ENCODE measurements at regions not wholly inside any gene's neighbourhood (a gene's known extent, or its start where the extent isn't known, plus 50 kb on each side); places are given as distances from the start of the nearest gene placed in this dataset.

DNA sequence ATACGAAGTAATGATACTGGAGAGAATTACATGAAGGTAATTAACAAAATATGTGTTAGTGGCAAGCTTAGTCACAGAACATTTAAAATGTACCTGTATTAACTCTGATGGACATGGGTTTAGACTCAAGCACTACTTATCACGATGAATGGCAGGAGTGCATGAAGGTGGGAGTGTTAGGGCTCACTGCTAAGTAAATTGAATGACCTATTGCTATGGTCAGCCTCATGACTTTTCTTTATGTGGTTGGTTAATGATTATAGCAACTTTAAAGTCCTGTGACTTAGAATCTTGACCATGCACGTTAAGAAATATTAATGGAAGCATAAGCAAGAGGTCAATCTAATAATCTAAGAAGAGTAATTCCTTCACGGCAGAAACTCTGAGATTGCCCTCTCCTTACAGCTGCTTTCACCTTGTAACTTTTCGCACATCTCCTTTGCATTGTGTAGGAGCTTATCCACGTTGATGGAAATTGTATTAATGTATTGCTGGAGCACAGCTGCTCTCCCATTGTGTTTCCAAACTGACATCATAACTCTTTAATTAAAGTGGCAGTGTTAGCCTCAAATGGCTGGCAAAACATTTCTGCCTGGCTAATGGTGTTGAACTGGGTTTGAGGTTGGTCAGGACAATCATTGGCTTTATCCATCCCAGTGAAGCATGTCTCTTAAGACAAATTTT, 114.5 kb downstream of the RXFP2 start:
- no peak for DNase-seq

DNA sequence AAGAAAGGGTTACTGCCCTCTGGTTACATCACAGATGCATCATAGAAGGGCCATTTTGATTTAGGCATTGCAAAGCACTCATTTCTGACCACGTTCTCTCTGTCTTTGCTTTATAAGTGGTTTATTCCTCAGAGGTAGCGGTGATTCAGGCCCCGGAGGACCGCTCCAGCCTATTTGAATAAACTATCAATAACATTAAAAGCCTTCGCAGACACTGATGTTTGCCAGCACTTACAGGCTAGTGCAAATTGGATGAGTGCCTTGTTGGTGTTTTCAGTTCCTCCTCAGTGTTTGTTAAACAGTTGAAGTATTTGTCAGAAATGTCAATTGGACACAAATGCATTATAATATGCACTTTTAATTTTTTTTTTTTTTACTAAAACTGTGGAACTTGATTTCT, 120.2 kb downstream of the RXFP2 start:
- DNase-seq: no peak

DNA sequence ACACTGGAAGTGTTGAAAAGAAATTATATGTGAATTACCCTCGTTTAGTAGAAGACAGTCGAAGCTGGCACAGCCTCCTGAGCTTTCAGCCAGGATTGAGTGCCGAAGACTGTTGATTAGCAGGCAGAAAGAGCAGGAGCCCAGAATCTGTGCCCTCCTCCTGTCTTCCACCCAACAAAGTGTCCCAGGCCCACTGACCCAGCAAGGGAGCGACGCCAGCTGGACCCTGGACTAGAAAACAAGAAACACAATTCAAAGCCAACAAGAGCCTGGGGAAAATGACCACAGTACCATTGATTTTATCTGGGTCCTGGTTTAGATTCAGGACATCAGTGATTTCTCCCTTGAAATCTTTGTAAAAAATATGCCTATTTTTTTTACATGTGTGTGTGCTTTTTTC, 120.7 kb downstream of the RXFP2 start:
- no peak for DNase-seq

DNA sequence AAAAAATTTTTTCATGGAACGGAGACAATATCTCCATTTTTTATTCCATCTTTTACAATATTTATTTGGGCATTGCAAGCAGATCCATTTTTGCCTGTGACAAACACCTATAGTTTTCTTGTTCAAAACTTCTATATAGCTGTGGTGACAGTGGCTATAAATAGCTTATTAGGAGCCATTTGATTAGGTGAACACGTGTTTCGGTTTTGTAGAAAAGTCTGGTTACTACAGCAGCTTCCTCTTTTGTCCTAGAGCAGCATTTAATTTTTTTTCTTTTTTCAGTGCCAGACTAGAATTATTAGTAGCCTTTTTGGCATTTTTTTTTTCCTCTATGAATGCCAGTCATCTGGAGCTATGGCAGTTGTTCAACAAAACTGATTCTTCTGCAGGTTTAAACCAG, 123.5 kb downstream of the RXFP2 start:
- DNase-seq: no peak

DNA sequence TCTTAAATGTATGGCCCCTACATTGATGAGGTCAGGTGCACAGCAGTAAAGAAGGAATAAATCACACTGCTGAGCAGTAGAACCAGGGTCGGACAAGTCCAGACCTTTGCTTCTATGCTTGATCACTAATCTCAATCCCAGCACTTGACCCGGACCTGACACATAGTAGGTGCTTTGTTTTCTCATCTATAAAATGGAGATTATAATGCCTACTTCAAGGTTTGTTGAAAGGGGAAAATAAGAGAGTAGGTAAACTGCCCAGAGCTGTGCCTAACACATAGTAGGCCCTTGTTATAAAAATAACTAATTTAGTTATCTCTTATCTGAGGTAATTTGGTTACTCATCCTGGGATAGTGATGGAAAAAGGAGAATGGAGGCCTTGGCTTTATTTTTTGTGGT, 125.0 kb downstream of the RXFP2 start:
- no peak for DNase-seq

DNA sequence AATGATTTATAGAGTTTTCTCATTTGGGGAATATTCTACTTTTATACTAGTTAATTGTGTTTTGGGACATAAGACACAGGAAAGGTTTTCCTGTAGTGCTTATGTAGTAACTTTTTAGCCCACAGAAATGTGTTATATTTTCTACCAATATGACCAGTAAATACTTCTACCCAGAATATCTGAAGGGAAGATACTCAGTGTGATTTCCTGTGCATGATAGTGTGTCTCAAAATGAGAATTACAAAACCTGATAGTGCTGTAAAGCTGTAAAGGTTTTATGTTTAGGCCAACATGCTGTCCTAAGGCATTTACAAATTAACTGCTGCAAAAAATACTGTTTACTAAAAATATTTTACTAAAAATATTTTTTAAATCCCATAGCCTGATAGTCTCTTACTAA, 126.8 kb downstream of the RXFP2 start:
- no peak for DNase-seq

DNA sequence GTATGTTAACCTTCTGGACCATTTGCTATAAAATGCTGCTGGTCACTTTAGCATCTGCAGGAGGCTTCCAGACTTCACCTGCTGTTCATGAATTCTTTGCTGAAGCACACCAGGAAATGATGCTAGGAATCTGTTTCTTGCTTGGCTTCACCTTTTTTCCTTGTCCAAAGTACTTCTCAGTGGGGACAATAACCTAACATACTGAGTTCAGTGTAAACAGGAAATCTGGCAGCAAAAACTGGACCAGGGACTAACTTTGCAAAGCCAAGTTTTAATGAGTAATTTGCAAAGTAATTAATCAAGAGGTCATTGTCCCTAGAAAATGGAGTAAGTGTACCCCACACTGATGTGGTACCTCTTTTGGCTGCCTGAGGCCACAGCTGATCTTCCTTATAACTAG, 128.4 kb downstream of the RXFP2 start:
- DNase-seq: no peak

DNA sequence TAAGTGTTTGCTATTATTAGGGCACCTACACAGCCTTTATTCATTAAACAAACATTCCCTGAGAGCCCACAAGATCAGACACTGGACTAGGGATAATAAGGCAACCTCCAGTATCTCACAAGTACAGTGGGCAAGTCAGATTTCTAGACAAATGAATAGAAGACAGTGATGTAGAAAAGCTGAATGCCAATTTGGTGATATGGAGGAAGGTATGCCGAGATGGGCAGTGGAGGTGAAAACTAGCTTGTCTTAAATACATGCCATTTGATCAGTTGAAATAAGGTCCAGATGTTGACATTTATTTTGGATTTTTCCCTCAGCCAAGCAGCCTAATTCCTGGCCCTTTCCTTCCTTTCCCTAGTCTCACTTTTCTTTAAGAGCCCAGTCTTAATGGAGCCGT, 130.3 kb downstream of the RXFP2 start:
- no peak for DNase-seq

DNA sequence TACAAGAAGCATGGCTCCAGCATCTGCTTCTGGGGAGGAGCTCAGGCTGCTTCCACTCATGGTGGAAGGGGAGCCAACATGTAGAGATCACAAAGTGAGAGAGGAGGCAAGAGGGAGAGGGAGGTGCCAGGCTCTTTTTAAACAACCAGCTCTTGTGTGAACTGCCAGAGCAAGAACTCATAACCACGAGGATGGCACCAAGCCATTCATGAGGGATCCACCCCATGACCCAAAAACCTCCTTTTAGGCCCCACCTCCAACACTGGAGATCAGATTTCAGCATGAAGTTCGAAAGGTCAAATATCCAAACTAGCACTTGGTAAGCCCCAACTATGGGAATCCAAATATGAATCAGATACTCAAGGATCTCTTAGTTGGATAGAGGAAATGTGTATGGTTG, 131.2 kb downstream of the RXFP2 start:
- no peak for DNase-seq

DNA sequence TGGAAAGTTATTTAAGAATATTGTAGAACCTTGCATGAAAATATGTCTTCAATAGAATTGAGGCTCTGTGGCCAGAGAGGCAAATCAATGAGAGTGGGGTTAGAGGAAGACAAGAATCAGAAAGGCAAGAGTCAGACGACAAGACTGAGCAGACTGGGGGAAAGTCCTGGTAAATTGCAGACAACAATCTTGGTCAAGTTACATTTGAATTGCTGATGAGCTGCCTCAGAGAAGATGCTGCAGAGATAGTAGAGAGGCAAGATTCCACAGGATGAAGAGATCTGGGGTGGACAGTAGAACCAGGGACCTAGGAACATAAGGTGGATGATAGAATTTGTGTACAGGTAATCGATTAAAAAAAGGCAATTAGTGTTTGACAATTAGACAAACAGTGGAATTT, 133.8 kb downstream of the RXFP2 start:
- DNase-seq: no peak

DNA sequence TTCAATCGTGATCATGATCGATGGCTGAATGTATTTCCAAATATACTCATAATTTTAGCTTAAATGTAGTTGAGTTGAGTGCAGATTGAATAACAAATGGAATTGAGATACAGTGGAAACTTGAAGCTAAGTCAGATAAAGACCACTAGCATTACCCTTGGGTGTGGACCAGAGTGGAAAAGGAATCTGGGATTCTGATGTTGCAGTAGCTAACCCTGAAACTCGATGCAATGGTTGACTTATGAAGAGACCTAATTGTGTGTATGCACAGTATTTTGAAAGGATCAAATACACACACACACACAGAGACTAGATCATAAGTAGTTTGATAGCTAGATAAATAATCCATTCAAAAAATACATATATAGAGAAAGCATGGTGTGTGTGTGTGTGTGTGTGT, 135.8 kb downstream of the RXFP2 start:
- no peak for DNase-seq

DNA sequence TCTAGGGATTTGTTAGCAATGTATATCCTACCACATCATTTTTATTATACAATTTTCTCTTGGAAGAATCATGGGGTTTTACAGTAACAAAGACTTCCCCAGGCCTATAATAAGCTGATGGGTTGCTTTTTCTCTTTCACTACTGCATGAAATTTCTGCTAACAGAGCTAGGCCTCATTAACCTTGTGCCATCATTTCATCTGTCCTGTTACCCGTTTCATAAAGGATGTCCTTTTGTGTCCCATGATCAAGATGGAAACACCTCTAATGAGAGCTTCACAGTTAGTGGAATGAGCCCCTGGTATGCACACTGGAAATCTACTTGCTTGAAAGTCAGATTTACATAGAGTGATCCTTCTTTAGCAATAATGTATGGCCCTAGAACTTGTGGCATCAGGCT, 138.7 kb downstream of the RXFP2 start:
- DNase-seq: no peak

DNA sequence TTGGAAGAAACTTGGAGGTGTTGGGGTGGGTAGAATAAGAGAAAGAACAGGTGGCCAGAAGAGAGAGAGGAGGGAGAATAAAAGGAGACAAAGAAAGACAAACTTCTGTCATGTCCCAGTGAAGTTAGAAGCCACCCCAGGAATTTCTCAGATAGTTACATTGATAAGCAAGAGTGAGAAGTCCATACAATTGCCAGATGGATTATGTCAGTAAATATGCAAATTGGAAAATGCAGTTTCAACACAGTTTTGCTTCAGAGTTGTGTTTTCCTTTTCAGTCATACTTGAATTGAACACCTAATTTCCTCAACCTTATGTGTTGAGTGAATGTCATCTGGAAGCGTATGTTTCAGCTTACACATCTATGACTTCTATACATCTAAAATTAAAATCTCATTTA, 139.2 kb downstream of the RXFP2 start:
- no peak for DNase-seq

DNA sequence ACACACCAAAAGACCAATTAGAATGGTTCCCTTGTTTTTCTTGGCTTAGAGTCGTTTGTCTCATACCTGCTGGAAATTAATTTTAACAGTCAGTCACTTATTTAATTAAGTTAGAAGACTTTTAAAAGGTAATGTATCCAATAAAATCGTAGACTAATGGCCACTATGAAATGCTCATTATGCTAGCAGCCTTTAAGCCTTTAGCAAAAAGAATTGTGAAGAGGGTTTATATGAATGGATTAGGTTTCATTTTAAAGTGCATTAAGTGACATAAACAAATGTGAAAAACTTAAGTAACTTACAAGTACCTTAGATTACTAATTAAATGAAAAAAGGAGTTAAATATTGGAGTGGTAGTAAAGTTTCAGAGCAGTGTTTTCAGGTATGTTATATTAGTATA, 139.6 kb downstream of the RXFP2 start:
- DNase-seq: no peak

DNA sequence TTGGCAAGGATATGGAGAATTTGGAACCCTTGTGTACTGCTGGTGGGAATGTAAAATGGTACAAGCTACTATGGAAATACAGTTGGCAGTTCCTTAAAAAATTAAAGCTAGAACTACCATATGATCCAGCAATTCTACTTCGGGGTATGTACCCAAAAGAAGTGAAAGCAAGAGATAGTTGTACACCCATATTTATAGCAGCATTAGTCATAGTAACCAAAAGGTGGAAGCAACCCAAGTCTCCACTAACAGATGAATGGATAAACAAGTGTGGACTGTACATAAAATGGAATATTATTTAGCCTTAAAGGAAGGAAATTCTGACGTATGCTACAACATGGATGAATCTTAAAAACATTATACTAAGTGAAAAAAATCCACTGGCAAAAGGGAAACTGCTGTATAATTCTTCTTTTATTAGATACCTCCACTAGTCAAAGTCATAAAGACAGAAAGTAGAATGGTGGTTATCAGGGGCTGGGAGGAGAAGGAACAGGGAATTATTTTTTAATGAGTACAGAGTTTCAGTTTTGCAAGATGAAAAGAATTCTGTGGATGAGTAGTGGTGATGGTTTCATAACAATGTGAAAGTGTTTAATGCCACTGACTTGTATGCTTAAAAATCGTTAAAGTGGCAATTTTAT, 141.6 kb downstream of the RXFP2 start:
- DNase-seq: no peak

DNA sequence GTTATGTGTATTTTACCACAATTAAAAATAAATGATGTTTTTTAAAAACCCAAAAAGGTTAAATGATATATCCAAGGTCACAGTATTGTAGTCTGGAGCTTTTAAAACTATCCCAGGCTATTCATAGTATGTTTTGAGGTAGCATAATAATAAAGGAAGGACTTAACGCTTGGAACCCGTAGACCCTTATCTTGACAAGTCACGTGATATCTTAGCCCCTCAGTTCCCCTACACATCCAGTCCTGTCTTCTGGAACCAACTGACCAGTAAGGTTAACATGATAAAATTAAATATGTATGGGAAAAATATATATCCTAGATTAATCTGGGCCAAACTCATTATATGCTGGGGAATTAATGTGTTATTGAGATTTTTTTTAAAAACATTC, 142.2 kb downstream of the RXFP2 start:
- no peak for DNase-seq

DNA sequence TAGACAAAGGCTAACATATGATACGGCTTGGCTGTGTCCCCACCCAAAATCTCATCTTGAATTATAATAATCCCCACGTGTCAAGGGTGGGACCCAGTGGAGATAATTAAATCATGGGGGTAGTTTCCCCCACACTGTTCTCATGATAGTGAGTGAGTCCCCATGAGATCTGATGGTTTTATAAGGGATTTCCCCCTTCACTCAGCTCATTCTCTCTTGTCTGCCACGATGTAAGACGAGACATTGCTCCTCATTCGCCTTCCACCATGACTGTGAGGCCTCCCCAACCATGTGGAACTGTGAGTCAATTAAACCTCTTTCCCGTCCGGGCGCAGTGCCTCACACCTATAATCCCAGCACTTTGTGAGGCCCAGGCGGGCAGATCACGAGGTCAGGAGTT, 143.5 kb downstream of the RXFP2 start:
- no peak for DNase-seq

DNA sequence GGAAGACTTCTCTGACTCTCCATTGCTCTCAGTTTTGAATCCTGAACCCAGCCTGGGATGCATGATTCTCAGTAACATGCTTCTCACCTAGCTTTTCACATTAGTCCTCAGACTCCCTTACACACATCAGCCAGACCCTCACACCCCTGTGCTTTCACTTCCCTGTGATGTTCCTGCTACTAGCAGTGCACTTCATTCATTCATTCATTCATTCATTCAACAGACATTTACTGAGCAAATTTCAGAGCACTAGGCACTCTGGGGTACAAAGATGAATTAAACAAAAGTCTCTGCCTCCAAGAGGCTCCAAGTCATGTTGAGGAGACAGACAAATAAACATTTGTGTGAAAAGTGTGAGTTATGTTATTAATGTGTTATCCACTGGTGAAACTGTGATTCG, 145.2 kb downstream of the RXFP2 start:
- no peak for DNase-seq

DNA sequence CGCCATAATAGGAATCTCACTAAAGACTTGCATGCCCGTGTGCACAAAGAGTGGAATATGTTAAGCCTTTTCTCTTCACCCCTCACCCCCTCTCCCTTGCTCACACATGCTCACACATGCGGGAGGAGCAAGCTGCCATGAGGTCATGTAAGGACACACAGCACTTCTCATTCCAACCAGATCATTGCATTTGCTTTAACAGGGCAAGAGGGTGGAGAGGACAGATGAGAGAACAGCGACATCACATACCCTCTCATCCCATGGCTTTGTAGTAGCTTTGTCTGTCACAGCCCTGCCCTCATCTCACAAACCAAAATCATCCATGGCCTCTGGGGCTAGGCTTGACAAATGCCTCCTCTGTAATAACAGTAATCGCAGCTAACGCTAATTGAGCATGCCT, 145.6 kb upstream of the FRY start:
- DNase-seq: no peak

DNA sequence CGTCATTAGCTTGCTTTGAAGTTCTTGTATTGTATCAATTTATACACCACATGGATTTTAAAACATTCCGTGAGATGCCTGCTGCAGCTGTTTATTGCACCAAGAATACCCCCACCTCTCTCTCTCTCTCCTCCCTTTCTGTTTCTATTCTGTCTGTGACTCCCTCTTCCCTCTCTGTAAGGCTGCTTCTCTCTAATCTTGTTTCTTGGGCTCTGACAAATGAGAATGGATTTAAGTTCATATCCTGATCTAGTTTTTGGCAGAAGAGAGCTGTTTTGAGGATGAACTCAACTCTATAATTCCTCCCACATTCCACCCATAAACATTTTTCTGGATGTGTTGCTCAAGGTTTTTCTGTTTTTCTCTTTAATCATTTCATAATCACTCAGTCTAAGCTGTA, 144.3 kb upstream of the FRY start:
- no peak for DNase-seq

DNA sequence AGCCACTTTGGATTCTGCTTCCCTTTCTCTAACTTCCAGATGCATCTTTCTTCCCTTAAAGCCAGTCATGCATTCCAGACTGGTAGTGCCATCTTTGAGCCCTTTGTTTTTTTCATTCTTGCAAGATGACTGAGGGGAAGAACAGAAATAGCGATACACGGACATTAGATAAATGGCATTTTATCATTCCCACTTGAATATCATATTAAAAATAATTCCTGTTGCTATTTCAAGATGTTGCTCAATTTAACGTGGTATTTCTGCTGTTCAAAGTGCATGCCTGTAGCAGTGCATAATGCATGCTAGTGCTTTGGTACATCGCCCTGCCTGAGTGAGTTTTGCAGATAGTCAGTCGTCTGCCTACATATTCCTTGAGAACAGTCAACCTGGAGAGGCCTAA, 140.6 kb upstream of the FRY start:
- no peak for DNase-seq

DNA sequence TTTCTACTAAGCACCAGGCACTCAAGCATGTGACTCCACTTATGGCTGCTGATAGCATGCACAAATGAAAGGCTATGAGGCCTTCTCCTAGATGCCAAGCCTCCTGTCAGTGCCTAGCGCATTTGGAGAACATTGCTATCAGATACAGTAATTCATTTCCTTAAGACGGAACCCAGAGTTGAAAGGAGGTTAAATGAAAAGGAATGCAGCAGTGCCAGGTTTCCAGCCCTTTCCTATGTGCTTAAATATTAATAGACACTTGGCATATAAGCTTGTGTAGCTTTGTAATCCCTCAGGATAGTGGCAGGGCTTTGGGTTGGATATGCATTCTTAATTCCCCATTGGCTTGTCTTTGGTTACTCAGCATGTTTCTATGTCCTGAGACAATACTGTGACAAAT, 140.1 kb upstream of the FRY start:
- no peak for DNase-seq

DNA sequence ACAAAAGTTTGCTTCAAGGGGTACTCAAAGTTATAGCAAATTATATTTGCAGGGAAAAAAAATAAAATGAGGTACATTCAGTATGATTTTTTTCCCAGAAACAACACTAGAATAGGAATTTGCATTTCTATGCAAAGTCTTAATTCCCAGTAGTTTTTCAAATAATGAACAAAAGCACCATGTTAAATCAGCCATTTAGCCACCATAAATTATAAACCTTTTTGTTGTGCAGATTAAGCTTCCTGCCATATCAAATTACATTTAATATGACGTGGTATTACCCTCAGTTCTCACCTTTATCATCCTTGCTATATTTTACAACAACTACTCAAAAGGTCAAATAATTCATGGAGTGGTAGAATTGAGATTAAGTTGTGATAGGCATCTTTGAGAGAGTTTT, 136.6 kb upstream of the FRY start:
- no peak for DNase-seq

DNA sequence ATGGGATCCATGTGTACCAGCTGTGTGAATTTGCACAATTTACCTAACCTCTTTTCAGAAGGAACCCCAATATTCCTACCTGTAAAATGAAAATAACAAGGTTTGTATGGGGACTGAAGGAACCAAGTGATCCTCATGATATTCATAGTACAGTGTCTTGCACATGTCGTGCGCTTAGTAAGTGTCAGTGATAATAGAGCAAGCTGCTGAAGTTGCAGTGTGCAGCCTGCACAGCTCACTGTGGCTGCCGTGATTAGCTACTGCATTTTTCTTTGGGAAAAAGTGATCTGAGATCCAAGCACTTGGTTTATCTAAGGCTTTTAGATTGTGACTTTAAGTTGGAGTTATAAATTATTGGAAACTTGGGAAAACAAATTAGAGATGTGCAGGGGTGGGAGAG, 135.9 kb upstream of the FRY start:
- no peak for DNase-seq

DNA sequence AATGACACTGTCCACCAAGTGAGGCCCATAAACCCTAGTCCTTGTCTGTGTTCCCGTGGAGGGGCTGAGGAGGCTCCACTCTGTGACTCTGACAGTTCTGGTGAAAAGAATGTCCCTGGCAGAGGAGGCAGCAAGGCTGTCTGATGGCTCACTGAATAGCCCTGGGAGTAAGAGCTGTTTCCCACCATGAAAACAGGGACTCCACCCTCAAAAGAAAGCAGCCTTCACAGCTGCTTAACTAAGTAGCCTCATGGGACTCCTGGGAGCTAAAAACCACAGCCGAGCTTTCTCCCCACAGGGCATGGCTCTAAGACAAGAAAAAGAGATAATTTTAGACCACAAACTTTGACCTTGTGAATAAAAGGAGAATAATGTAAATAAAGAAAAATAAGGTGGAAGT, 135.1 kb upstream of the FRY start:
- DNase-seq: no peak
